ENCODE measurements at regions not wholly inside any gene's neighbourhood (a gene's known extent, or its start where the extent isn't known, plus 50 kb on each side); places are given as distances from the start of the nearest gene placed in this dataset.

- no peak overlapping the region for H3K56ac ChIP-seq (replicated peaks; ENCODE audit: insufficient read length, low read depth, low read length)
- no peaks in the 10 kb centered on the region for H3K79me2 ChIP-seq (ENCODE audit: control insufficient read depth in 1 of 2, insufficient read depth in 2 of 2, low read length in 2 of 2)
- H2BK20ac ChIP-seq (ENCODE audit: low read length) = no peak overlapping the region
- no peak overlapping the region for H3K27ac ChIP-seq (ENCODE audit: low read depth, low read length)
- no peak overlapping the region for H3K23ac ChIP-seq (ENCODE audit: insufficient read length)
- no peak overlapping the region for H4K5ac ChIP-seq (ENCODE audit: insufficient read length, low read depth, low read length)
- DNase-seq (ENCODE audit: low read depth in 1 of 2, low spot score in 2 of 2) (no peak), FAIRE-seq (no peak)
- H3K36me3 ChIP-seq (ENCODE audit: control insufficient read depth in 2 of 4, insufficient read depth in 4 of 4, low read length in 3 of 4) = no peaks in the 10 kb centered on the region
- no peak overlapping the region for H2BK12ac ChIP-seq (ENCODE audit: low read depth, low read length)
- ChIA-PET POLR2A (ENCODE audit: partially characterized antibody) (no interaction called here), CTCF (ENCODE audit: partially characterized antibody) (no interaction called here)
- no peak overlapping the region for H3K18ac ChIP-seq (ENCODE audit: extremely low read depth, low read length)
- no peak overlapping the region for H2BK5ac ChIP-seq (ENCODE audit: low read depth, low read length)
- H3K79me1 ChIP-seq (ENCODE audit: low read depth, low read length) = no peaks in the 10 kb centered on the region
- H4K8ac ChIP-seq (ENCODE audit: extremely low read depth, insufficient read depth, low read length) = no peak overlapping the region
- no peak overlapping the region for H4K91ac ChIP-seq (replicated peaks; ENCODE audit: insufficient read length, low read length)
- no peaks in the 10 kb centered on the region for H3K23me2 ChIP-seq (ENCODE audit: low read depth, low read length)
- no peaks in the 10 kb centered on the region for H4K20me1 ChIP-seq (replicated peaks in 1 of 2; ENCODE audit: control insufficient read depth in 1 of 2, insufficient read depth in 2 of 2, low read length in 2 of 2)
- H2BK15ac ChIP-seq (ENCODE audit: low read length) = no peak overlapping the region
- TF ChIP-seq NRF1 (IDR thresholded peaks at IDR 0.05; ENCODE audit: low read depth, low read length) (no peak), SP4 (IDR thresholded peaks at IDR 0.05; ENCODE audit: low read length) (no peak), HDAC6 (IDR thresholded peaks at IDR 0.05; ENCODE audit: low read depth, low read length) (no peak), TAF1 (IDR thresholded peaks at IDR 0.05; ENCODE audit: low read depth, low read length) (no peak), CHD2 (IDR thresholded peaks at IDR 0.05; ENCODE audit: low read length) (no peak), EGR1 (IDR thresholded peaks at IDR 0.05; ENCODE audit: borderline replicate concordance, low read depth, low read length) (no peak), BCL11A (IDR thresholded peaks at IDR 0.05; ENCODE audit: low read depth in 2 of 2, low read length in 2 of 2) (no peak), SIX5 (IDR thresholded peaks at IDR 0.05; ENCODE audit: low read depth, low read length) (no peak), POLR2A (IDR thresholded peaks at IDR 0.05; ENCODE audit: control extremely low read depth in 1 of 2, low read depth in 2 of 2, low read length in 2 of 2) (no peak), PHF8 (conservative IDR thresholded peaks at IDR 0.05; ENCODE audit: low read depth, low read length) (no peak), SUZ12 (IDR thresholded peaks at IDR 0.05; ENCODE audit: low read length) (no peak), ATF2 (IDR thresholded peaks at IDR 0.05; ENCODE audit: low read length) (no peak), ASH2L (IDR thresholded peaks at IDR 0.05; ENCODE audit: low read length) (no peak), TEAD4 (IDR thresholded peaks at IDR 0.05; ENCODE audit: low read depth, low read length) (no peak)
- no peak overlapping the region for H2BK120ac ChIP-seq (replicated peaks; ENCODE audit: low read depth, low read length)
- no peak overlapping the region for H3K4me2 ChIP-seq (ENCODE audit: insufficient read depth in 1 of 2, low read depth in 2 of 2, low read length in 2 of 2)
- H2AFZ ChIP-seq (ENCODE audit: low read length) = no peak overlapping the region
- H3K4ac ChIP-seq (replicated peaks; ENCODE audit: insufficient read length, low read depth, low read length) = no peak overlapping the region
- no peak overlapping the region for H3K9ac ChIP-seq (replicated peaks in 1 of 4; ENCODE audit: extremely low read depth in 1 of 4, low read depth in 3 of 4, low read length in 3 of 4)
- H3K4me3 ChIP-seq (ENCODE audit: extremely low read depth in 1 of 4, insufficient read depth in 2 of 4, low read depth in 3 of 4, low read length in 4 of 4) = no peak overlapping the region
- no peaks in the 10 kb centered on the region for H3K4me1 ChIP-seq (replicated peaks in 1 of 4; ENCODE audit: control insufficient read depth in 3 of 4, insufficient read depth in 4 of 4, low read length in 3 of 4)
- H3K27me3 ChIP-seq (replicated peaks in 1 of 4; ENCODE audit: control insufficient read depth in 3 of 4, extremely low read depth in 1 of 4, insufficient read depth in 3 of 4, low read length in 3 of 4) = no peaks in the 10 kb centered on the region
- 96% methylated on average over 1 of the region's 1 CpG; no CpG with 5 or more reads in 1 of the 2 experiments for WGBS, 2 experiments (ENCODE audit: extremely low coverage in 1 of 2, insufficient coverage in 1 of 2, insufficient read length in 1 of 2, insufficient replicate concordance in 2 of 2, low coverage in 1 of 2, low lambda C conversion rate in 2 of 2, missing lambda C conversion rate in 1 of 2)
- H3K14ac ChIP-seq (ENCODE audit: insufficient read length) = no peak overlapping the region
- H3K9me3 ChIP-seq (ENCODE audit: insufficient read depth in 2 of 2, low read depth in 1 of 2, low read length in 1 of 2) = 0 out of 4 replicates have a peak, but pooled peaks cover 0 to under 1% of the 10 kb centered on the region in 2 experiments
- no peak overlapping the region for H2AK5ac ChIP-seq (ENCODE audit: low read depth, low read length)
These were observed 104.8 kb upstream of the CDH19 start for GRCh38 chr18:66708646-66709045.

Data from H1 (cell line).